ENCODE measurements at regions not wholly inside any gene's neighbourhood (a gene's known extent, or its start where the extent isn't known, plus 50 kb on each side); places are given as distances from the start of the nearest gene placed in this dataset.

DNA sequence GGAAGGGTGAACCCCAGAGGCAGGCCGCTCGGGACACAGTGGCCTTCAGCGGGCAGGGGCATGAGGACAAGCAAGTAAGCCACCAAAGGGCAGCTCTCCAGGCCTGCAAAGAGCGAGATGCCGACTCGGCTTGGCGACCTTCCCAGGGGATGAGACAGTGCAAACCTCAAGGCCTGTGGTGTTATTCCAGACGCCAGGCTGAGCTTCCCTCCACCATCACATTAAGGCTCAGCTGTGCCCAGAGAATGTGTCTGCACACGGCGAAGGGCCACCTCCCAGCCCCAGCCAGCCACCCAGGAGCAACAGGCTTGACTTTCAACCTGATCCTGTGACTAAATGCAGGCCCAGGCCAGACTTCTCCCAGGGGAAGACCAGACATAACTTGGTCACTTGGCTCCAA is 251.4 kb downstream of the SOX9 start:
- peak; percentile 61 for DNase-seq

DNA sequence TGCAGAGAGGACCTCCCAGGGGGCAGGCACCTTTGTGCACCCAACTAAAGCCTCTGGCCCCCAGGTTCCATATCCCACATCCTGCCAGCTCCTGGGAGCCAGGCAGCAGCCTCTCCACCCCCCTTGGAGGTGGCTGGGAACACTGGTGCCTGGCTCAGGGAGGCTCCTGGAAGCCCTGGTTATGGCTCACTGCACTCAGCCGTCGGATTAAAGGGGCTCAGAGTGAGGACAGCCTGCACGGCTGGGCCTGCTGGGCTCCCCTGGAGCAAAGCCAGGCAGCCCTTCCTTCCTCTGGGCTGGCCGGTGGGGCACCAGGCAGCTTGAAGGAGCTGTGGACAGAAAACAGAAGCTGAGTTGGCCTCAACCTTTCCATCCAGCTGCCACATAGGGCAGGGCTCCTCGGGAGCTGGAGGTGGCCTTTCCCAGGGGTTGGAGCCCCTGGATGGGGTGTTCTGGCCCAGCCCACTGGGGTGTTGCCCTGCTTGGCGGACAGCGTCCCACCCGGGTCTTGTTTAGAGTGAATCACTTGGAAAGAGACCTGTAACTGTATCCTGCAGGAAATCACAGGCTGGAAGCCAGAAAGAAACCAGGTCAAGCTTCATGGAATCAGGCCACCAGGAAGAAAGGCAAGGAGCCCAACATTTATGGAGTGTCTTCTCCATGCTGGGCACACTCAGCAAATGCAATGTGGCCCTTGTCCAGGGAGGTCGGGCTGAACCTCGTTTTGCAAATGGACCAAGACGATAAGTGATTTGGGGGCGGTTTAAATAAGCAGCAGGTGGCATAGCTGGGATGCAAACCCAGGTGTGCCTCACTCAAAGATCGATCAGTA is 253.3 kb downstream of the SOX9 start:
- DNase-seq: peak; percentile 31

DNA sequence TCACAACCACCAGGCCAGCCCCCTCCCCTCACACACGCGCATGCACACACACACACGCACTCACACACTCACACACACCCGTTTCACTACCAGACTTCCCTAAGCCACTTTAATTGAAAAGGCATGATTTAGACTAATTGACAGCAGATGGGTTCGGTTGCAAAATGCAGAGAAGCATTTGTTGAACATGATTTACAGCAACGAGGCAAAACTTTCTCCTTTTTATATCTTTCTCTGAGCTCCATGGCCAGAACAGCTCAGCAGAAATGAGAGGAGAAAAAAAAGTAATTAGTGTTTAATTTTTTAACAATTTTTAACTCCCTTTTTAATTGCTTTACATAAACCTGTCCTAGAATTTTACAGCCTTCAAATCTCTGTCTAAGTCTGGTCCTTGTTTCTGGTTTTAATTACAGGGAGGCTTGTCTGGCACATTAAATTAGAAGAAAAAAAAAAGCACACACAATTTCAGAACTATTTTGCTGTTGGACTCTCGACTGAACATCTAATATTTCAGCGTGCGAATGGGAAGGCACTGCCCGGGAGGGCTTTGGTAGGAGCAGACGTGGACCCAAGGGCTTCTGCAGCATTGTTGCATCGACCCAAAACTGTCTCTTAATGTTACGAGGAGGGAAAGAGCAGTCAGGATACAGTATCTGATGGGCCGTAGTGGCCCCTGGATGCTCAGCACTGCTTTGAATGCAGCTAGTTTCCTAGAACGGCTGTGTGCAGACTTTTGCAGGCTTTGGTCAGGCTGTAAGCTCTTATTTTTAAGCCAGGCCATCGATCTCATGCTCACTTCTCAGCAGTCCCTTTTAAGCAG is 255.9 kb downstream of the SOX9 start:
- DNase-seq: peak; percentile 85

DNA sequence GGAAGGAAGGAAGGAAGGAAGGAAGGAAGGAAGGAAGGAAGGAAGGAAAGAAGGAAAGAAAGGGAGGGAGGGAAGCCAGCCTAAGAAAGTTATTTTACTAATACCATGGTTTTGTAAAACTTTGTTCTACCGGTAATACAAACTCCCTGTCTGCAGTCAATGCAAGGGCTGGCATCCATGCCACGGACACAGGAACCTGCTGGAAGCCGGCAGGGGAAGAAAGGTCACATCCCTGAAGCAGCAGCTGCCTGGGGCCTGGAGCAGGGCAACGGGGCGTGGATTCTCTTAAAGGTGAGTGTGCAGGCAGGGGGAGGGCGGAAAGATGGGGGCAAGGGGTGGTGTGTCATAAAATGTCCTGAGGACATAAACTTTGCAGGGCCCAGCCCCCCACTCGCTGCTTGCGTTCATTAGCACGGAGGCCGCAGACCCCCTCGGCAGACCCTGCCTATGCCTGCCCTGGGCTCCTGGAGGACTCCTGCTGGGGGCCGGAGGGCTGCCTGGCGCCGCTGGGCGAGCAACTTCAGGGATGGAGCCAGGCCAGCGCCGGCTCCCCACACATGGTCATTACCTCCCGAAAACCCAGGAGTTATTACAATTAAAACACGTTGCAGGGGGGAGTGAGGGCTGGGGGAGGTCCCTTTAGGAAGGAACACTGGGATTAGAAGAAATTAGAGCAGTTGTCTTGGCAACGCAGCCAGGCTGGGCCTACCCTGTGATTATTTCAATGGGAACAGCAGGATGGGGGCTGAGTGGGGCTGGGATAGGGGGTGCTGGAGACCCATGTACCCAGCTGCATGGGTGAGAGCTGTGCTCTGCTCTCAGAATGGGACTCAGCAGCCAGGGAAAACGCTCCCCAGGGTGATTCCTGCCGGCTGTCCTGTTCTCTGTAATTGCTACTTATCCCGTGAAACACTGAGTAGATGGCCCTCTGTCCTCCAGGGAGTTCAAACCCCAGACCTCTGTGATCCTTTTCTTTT is 257.9 kb downstream of the SOX9 start:
- DNase-seq: no peak

DNA sequence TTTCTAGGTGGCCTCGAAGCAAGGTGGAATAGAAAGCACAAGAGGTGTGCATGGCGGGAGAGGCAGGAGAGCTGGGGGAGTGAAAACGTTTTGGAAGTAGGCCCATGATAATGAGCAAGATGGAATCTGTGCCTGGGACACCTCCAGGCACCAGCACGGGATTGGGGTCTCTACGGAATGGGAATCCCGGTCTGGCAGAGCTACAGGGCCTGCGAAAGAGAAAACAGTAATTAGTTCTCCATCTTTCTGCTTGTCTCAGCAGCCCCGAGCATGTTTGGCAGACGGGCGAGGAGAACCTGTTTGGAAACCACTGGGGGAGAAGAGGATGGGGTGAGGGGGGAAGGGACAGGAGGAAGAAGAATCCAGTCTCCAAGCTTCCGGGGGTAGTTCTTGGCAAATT is 258.7 kb downstream of the SOX9 start:
- DNase-seq: no peak

DNA sequence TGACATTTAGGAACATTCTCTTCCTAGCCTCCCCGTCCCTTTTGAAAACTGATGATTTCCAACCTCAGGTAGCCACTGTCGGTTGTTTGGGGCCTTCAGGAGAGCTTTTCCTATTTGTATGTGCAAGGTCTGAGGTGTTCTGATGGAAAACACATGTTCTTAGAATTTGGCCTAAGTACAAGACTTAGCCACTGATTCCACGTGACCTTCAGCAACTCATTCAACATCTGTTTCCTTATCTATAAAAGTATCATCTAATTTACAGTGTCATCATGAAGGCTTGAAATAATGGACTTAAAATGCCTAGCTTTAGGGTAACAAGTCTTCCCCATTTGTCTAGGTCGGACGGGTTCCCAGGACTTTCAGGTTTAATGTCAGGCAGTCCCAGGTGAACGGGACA is 259.3 kb downstream of the SOX9 start:
- DNase-seq: no peak

DNA sequence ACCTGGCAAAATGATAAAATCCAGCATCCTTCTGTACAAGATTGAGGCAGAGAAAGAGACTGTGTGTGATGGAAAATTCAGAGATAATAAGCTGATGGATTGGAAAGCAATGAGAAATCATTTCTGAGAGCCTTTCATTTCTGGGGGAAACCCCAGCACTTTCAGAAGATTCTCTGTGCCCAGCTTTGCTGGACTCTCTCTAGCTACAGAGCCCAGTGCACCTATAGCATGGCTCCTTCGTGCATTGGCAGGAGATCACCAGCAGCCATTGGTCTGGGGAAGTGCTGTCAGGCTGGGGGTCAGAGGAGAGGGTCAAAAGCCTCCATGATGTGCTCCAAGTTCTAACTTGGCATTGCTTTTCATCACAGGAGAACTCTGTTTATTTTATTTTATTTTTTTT is 259.9 kb downstream of the SOX9 start:
- no peak for DNase-seq

DNA sequence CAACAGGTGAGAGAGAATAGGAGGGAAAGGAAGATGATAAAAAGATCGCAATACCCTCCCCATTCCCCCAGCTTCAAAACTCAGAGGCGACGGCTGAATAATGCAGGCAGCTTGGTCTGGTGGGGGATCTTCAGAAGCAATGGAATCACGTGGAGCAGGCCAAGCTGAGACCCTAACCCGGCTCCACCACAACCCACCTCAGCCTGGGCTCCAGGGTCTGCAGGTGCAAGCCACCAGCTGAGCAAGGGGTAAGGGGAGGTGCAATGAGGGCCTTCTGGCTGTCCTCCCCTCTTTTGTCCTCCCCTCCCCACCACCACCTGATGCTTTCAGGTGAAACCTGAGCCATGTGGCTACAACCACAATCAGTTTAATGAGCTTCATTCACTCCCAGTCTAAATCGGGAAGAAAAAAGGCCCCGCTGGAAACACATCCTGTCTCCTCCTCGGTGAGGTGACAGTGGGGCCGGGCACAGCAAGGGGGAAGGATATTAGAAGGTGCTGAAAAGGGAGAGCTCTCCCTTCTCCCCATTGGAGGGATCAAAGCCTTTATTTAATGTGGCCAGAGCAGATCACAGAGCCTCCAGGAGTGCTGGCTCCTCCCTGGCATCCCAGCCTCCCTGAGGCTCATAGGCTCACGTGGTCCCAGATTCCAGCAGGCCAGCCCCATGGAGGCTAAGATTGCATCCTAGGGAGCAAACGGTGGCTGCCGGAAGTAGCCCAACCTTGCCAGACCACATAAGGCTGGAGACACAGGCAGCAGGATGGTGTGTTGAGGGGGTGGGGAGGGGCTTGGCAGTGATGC is 261.0 kb downstream of the SOX9 start:
- DNase-seq: no peak

DNA sequence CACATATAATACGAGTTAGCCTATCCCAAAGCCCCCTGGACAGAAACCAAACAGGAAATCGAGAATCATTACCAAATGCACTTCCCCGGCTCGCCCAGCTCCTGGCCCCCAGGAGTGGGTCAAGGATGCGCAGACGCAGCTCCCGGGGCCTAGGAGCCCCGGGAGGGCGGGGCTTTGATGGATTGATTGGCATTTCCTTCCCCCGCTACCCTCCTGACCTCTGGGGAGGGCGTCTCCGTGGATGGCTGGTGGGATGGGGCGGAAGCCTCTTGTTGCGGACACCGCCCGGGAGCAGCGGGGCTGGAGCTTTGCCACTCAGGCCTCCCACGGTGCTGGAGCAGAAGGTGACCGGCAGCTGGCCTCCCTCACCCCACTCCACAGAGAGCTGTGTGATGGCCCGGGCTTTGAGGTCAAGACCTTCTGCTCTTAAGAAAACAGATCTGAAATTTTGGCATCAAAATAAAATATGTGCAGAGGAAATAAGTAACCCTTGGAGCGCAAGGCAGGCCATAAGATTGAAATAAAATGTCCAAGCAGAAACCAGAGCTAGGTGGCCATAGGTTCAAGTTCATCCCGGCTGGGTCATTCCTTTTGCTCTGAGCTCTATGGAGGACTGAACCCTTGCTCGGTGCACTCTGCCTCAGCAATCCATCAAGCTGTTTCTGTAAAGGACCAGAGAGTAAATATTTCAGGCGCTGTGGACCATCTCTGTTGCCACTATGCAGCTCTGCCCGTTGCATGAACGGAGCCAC is 262.3 kb downstream of the SOX9 start:
- DNase-seq: no peak

DNA sequence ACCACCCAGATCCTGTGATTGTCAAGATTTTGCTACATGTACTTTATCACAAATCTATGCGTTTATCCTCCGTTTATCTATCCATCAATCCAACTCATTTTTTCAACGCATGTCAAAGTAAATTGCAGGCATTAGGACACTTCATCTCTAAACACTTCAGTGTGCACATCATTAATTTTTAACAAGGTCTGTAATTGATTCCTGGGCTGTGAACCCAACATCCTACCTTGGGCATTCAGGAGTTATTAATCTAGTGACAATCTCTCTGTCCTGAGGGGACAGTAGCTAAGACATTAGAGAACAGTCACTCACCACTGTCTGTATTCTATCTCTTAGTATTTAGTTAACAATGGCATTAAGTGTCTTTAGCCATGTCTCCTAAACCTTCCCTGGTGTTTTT is 264.7 kb downstream of the SOX9 start:
- no peak for DNase-seq

DNA sequence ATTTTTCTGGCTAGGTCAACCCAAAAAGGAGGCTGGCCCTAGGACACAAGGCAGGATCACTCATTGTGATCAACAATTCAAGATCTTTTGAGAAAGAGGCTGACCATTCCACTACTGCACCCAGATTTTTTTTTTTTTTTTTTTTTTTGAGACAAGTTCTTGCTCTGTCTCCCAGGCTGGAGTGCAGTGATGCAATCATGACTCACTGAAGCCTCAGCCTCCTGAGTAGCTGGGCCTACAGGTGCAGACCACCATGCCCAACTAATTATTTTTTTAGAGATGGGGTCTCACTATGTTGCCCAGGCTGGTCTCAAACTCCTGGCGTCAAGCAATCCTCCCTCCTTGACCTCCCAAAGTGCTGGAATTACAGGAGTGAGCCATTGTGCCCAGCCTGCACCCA is 265.4 kb downstream of the SOX9 start:
- DNase-seq: peak; percentile 68

DNA sequence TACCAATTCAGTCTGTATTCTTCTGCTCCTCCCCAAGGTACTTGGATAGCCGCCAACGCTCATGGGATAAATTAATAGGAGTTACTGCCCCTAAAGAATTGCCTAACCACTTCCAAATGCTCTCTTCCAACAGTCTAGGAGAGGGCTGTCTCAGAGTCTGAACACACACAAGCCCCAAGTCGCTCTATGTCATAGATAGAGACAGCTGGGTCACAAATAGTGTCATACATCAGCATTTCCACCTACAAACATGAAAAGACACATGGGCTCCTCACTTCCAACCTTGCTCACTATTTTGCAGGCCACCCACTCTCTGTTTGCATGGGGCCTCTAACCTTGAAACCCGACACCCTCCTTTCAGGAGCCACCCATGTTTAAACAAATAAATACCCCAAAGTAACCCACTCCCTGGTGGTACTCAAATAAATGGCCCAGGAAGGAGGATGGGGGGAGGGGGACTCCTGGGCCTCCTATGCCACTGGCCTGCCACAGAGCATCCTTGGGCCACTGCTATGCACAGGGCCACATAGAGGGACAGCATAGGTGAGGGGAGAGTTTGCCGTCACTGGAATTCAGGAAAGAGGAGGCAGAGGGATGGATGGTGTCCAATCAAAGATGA is 265.9 kb downstream of the SOX9 start:
- peak; percentile 69 for DNase-seq

DNA sequence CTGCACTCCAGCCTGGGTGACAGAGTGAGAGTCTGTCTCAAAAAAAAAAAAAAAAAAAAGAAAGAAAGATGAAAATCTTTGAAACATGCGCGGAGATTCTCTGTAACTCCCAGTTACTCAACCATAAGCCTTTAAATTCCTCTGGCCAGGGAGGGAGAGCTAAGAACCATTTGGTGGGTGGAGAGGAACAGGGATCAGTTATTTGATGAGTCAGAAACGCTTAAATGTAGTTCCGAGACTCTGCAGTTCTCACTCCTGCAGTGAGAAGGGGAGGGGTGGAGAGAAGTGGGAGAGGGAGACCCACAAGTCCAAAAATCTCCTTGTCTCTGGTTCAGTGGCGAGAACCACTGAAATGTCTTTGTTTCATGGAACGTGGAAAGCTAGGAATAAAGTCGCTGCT is 266.7 kb downstream of the SOX9 start:
- peak; percentile 93 for DNase-seq

DNA sequence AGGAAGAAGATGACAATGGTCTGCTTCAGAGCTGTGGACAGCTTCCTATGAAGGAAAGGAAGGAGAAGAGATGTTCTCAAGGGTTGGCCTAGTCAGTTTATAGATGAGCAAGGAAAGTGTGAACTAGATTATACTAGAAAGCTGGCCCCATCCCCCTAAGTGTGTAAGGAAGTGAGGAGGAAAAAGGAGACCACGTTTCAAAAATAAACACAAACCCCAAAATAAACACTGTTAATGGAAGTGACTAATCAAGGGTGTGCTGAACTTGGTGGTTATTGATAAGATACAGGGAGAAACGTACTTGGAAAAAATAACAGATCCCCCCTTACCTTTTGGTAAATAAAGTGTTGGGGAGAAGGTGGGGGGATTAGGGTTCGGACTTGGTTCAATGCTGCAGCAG is 267.1 kb downstream of the SOX9 start:
- no peak for DNase-seq

DNA sequence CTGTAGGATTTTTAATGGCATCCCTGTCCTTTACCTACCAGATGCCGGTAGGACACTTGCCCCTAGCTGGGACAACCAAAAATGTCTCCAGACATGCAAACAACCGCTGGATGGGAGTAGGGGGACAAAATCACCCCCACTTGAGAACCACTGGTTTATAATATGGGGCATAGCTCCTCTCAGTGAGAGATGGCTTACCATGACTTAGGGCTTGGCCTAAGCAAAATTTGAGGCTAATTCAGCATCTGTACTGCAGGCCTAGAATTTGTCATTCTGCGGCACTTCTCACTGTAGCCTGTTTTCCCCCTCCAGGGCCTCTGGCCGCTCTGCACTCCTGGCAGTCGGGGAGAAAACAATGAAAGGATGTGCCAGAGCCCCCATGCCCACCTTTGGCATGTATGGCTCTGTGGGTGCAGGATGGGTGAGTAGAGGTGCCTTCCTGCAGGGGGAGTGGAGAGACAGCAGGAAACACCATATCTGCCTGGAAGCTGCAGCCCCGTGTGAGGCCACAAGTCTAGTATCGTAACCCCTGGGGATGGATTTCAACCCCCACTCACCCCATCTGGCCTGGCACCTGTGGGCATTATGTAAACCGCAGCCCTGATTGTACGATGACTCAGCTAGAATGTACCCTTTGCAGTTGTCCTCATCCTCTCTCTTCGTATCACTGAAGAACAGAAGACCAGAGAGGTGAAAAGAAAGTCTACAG is 268.1 kb downstream of the SOX9 start:
- DNase-seq: peak; percentile 35

DNA sequence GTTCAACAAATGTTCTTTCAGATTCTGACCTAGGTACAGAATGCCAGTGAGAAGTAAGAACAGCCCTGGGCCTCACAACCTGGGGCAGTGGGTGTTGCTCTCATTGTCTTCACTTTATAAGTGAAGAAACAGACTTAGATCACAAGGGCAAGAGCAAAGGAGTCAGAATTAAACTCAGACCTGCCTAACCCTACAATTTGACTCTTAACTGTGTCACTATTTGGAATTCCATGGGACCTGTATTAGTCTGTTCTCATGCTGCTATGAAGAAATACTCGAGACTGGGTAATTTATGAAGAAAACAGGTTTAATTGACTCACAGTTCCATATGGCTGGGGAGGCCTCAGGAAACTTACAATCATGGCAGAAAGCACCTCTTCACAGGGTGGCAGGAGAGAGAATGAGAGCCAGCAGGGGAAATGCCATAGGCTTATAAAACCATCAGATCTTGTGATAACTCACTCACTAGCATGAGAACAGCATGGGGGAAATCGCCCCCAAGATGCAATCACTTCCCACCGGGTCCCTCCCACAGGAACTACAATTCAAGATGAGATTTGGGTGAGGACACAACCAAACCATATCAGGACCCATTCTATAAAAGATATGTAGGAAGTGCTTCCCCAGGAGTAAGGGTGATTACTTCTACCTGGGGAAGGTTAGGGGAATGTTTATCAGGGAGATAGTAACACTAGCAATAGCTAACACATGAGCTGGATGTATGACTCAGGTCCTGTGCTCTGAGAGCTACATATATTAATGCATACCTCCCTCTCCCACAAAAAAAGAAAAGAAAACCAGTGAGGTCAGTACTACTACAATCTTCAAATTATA is 270.1 kb downstream of the SOX9 start:
- DNase-seq: peak; percentile 88

DNA sequence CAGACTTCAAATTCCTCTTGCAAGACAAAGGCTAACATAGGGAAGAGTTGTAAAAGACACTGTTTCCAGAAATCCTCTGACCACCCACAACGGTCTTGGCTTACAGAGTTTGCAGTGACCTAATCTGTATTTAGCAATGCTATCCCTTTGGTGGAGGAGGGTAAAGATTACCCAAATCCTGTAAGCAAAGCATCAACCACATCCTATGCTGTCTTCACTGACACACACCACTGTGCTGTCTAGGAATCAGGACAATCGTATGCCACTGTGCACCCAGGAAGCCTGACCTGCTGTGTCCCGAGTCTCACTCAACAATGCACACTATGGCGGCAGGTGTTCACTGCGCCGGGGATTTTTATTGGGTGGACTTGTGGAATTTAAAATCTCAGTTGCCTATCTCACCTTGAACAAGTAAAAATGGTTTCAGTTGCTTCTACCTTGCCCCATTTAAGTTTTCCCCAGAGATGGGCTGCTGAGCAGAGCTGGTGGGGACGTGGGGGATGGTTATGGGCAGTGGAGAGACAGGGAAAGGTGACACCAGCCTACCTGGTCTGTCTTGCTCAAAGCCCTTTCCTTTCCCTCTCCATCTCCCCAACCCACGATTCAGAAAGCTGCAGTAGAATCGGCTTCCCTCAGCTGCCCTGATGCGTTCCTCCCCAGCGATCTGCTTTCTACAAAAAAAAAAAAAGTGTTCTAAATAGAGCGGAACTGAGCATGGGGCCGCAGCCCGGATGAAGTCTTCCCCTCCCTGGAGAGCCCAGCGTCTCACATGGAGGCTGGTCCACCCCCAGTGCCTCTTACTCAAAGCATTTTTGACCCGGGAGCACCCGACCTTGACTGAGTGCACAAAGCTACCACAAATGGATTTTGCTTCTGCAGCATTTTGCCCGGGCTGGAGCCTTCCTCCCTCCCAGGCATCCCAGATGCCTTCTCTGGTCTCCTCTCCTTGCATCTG is 271.5 kb downstream of the SOX9 start:
- DNase-seq: peak; percentile 91

DNA sequence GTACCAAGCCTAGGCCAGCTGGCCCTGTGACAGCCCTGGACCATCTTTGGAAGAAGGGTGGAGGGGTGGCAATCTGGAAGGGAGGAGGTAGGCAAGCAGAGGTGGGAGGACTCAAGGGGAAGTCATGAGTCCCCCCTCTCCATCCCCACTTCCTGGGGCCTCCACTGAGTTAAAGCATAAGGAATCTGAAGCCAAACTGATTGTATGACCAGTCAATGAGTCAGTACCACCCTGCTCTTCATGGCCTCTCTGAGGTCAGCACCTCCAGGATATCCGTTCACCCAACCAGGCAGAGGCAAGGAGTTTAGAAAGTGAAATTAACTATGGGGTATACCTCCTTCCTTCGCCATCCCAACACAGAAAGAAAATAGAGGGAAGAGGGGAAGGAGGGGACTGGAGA is 272.7 kb downstream of the SOX9 start:
- DNase-seq: peak; percentile 90
